HCT116 (cell line): ENCODE measurements at regions not wholly inside any gene's neighbourhood (a gene's known extent, or its start where the extent isn't known, plus 50 kb on each side); places are given as distances from the start of the nearest gene placed in this dataset.

Source experiments
- ATAC-seq: fragments of 200-7000 bp; cut with Tn5 transposase; 2 replicates; pipeline ENCODE4 v1.9.1; 2020; ENCODE audit warnings: mild to moderate bottlenecking, moderate library complexity
- BruUV-seq: library from RNA; stranded (reverse); fragments of 400-500 nt; replicated peaks from 2 replicates; lab custom pipeline; 2021; lab: Mats Ljungman, UMichigan
- CTCF ChIA-PET: fragments of 300-600 bp; sonication (Branson Sonifier 250); formaldehyde crosslinking; loops from one replicate; lab custom pipeline; 2021; ENCODE audit warnings: antibody characterized with exemption; lab: Charles Lee
- POLR2A ChIA-PET: fragments of 300-600, 350-600 bp; sonication (Branson Sonifier 250); formaldehyde crosslinking; loops from one replicate; lab custom pipeline; 2021; ENCODE audit warnings: antibody characterized with exemption; lab: Charles Lee
- RAD21 ChIA-PET, 2 experiments: fragments of 300-600 bp; sonication (Branson Sonifier 250); formaldehyde crosslinking; loops; one replicate each; lab custom pipeline; 2023; ENCODE audit warnings: low total read pairs in 2 of 2; ENCODE audit not compliant: uncharacterized antibody in 2 of 2, unreplicated experiment in 2 of 2, low non-redundant PET in 1 of 2; lab: Charles Lee
- DNase-seq: peaks from one replicate; pipeline ENCODE4 v3.0.0-alpha.2; 2010; ENCODE audit warnings: low read depth, low spot score
- H2AFZ ChIP-seq: fragments of 200-600 bp; shearing (Covaris generic), sonication (generic); 2 replicates; pipeline ENCODE4 v1.6.1; 2017; ENCODE audit warnings: low read depth, mixed run types, mixed read lengths, antibody characterized with exemption, low read length; ENCODE audit not compliant: poor library complexity, severe bottlenecking
- H3K27ac ChIP-seq: 2 replicates; pipeline ENCODE4 v1.5.1; 2012; ENCODE audit warnings: low read depth, low read length
- H3K27me3 ChIP-seq: fragments of 200-600 bp; sonication (generic); 2 replicates; pipeline ENCODE4 v1.6.1; 2016; ENCODE audit warnings: mixed run types, low read length, mixed read lengths; ENCODE audit not compliant: insufficient read depth
- H3K36me3 ChIP-seq, 2 experiments: fragments of 200-500 bp in 1 of 2; fragments of 200-600 bp in 1 of 2; sonication (Bioruptor generic) in 1 of 2; sonication (generic) in 1 of 2; 2 replicates each; pipeline versions ENCODE4 v1.5.1 to v1.6.1; 2014 to 2016; ENCODE audit warnings: low read length in 2 of 2, inconsistent platforms in 1 of 2, mixed read lengths in 1 of 2, mixed run types in 1 of 2; ENCODE audit not compliant: insufficient read depth in 2 of 2, control insufficient read depth in 1 of 2
- H3K4me1 ChIP-seq, 2 experiments: fragments of 200-600 bp in 1 of 2; sonication (generic) in 1 of 2; 2 replicates each; pipeline versions ENCODE4 v1.5.1 to v1.6.1; 2012 to 2017; ENCODE audit warnings: low read length in 2 of 2, inconsistent platforms in 1 of 2, mild to moderate bottlenecking in 1 of 2, mixed read lengths in 1 of 2, mixed run types in 1 of 2, moderate library complexity in 1 of 2; ENCODE audit not compliant: insufficient read depth in 2 of 2, control insufficient read depth in 1 of 2
- H3K4me2 ChIP-seq: fragments of 200-600 bp; sonication (generic); 2 replicates; pipeline ENCODE4 v1.6.1; 2017; ENCODE audit warnings: mixed run types, low read length, mixed read lengths
- H3K4me3 ChIP-seq, 2 experiments: fragments of 200-600 bp in 1 of 2; sonication (generic) in 1 of 2; replicated peaks in 1 of 2; 2 replicates each; pipeline ENCODE4 v1.5.1; 2011 to 2016; ENCODE audit warnings: low read length in 2 of 2, control low read depth in 1 of 2, low read depth in 1 of 2, mild to moderate bottlenecking in 1 of 2, mixed read lengths in 1 of 2, mixed run types in 1 of 2
- H3K79me2 ChIP-seq: fragments of 200-600 bp; sonication (generic); 2 replicates; pipeline ENCODE4 v1.6.1; 2017; ENCODE audit warnings: mild to moderate bottlenecking, mixed run types, low read length, moderate library complexity, mixed read lengths; ENCODE audit not compliant: insufficient read depth
- H3K9ac ChIP-seq: fragments of 200-600 bp; sonication (generic); 2 replicates; pipeline ENCODE4 v1.6.1; 2016; ENCODE audit warnings: low read length, mixed read lengths
- H3K9me2 ChIP-seq: fragments of 200-600 bp; sonication (generic), shearing (Covaris generic); 2 replicates; pipeline ENCODE4 v1.6.1; 2017; ENCODE audit warnings: mixed run types, mild to moderate bottlenecking, moderate library complexity; ENCODE audit not compliant: insufficient read depth
- H3K9me3 ChIP-seq, 2 experiments: fragments of 200-500 bp in 1 of 2; fragments of 200-600 bp in 1 of 2; sonication (Bioruptor generic) in 1 of 2; sonication (generic) in 1 of 2; 2 replicates each; pipeline ENCODE4 v1.6.1; 2014 to 2017; ENCODE audit warnings: low read length in 2 of 2, mixed read lengths in 2 of 2, inconsistent platforms in 1 of 2, low read depth in 1 of 2, mild to moderate bottlenecking in 1 of 2, mixed run types in 1 of 2, moderate library complexity in 1 of 2; ENCODE audit not compliant: control insufficient read depth in 1 of 2, insufficient read depth in 1 of 2
- H4K20me1 ChIP-seq: fragments of 200-600 bp; sonication (generic), shearing (Covaris generic); 2 replicates; pipeline ENCODE4 v1.6.1; 2017; ENCODE audit warnings: mixed run types, mild to moderate bottlenecking, moderate library complexity; ENCODE audit not compliant: insufficient read depth
- ATF3 ChIP-seq: IDR thresholded peaks from 2 replicates; pipeline ENCODE4 v1.6.1; 2012
- CTCF ChIP-seq, 3 experiments: fragments of 200-600 bp in 1 of 3; sonication (generic) in 1 of 3; IDR thresholded peaks in 2 of 3; conservative IDR thresholded peaks in 1 of 3; 2 replicates each; pipeline ENCODE4 v1.5.1; 2012 to 2017; ENCODE audit warnings: low read depth in 2 of 3, low read length in 2 of 3, antibody characterized with exemption in 1 of 3, borderline replicate concordance in 1 of 3, control low read depth in 1 of 3, mild to moderate bottlenecking in 1 of 3, mixed read lengths in 1 of 3, mixed run types in 1 of 3, moderate library complexity in 1 of 3; ENCODE audit not compliant: insufficient read depth in 1 of 3
- EGR1 ChIP-seq: IDR thresholded peaks from 2 replicates; pipeline ENCODE4 v1.6.1; 2012; ENCODE audit warnings: low read depth
- EZH2 ChIP-seq: fragments of 200-600 bp; sonication (generic); IDR thresholded peaks from 2 replicates; pipeline ENCODE4 v1.6.1; 2017; ENCODE audit warnings: antibody characterized with exemption, mixed run types
- FOSL1 ChIP-seq: IDR thresholded peaks from 2 replicates; pipeline ENCODE4 v1.6.1; 2012; ENCODE audit warnings: low read depth
- JUND ChIP-seq: IDR thresholded peaks from 2 replicates; pipeline ENCODE4 v1.6.1; 2012
- POLR2AphosphoS5 ChIP-seq: IDR thresholded peaks from 2 replicates; pipeline ENCODE4 v1.6.1; 2011; ENCODE audit warnings: mild to moderate bottlenecking, low read depth, low read length, moderate library complexity
- SIN3A ChIP-seq: IDR thresholded peaks from 2 replicates; pipeline ENCODE4 v1.6.1; 2012; ENCODE audit warnings: low read depth
- SRF ChIP-seq: IDR thresholded peaks from 2 replicates; pipeline ENCODE4 v1.6.1; 2012; ENCODE audit warnings: low read depth
- TCF7L2 ChIP-seq: IDR thresholded peaks from 2 replicates; pipeline ENCODE4 v1.7.0; 2011; ENCODE audit warnings: borderline replicate concordance, inconsistent platforms; ENCODE audit not compliant: insufficient read depth, insufficient read length; ENCODE audit errors: extremely low read depth
- YY1 ChIP-seq: IDR thresholded peaks from 2 replicates; pipeline ENCODE4 v1.6.1; 2011; ENCODE audit warnings: low read length, low read depth, moderate library complexity, mild to moderate bottlenecking; ENCODE audit not compliant: insufficient replicate concordance; ENCODE audit errors: extremely low read depth
- ZBTB33 ChIP-seq: IDR thresholded peaks from 2 replicates; pipeline ENCODE4 v1.6.1; 2011; ENCODE audit warnings: mild to moderate bottlenecking, low read length, moderate library complexity; ENCODE audit not compliant: insufficient replicate concordance; ENCODE audit errors: extremely low read depth
- ZNF274 ChIP-seq: fragments of 200-500 bp; sonication (Bioruptor generic); IDR thresholded peaks from 2 replicates; pipeline ENCODE4 v1.6.1; 2014; ENCODE audit warnings: mild to moderate bottlenecking, low read depth, low read length, inconsistent platforms
- intact Hi-C: fragments of 100-400 bp; cut with micrococcal nuclease; formaldehyde crosslinking; loops from 2 replicates; pipeline ENCODE4 v1.10.0; 2022

- CTCF ChIA-PET, result no interaction called here
- POLR2A ChIA-PET, result no interaction called here
- DNase-seq (no peak), ATAC-seq (no peak)
- Histone ChIP-seq H3K9ac (no peak overlapping the region), H3K4me1 (no peaks in the 10 kb centered on the region), H3K9me3 (no peaks in the 10 kb centered on the region), H3K4me2 (no peak overlapping the region), H3K9me2 (no peaks in the 10 kb centered on the region), H4K20me1 (no peaks in the 10 kb centered on the region), H3K79me2 (no peaks in the 10 kb centered on the region), H3K27me3 (no peaks in the 10 kb centered on the region; the same call in 1 of the 2 replicates), H2AFZ (no peak overlapping the region), H3K36me3 (no peaks in the 10 kb centered on the region), H3K27ac (no peak overlapping the region), H3K4me3 (no peak overlapping the region)
- RAD21 ChIA-PET, result no interaction called here
- no peak for TF ChIP-seq FOSL1
- no peak for TF ChIP-seq POLR2AphosphoS5
- TF ChIP-seq EGR1, result no peak
- no peak for TF ChIP-seq TCF7L2
- TF ChIP-seq SIN3A, result no peak
- TF ChIP-seq ATF3, result no peak
- TF ChIP-seq JUND, result no peak
- TF ChIP-seq EZH2, result no peak
- no peak for TF ChIP-seq YY1
- intact Hi-C loops, result no loop called here
- no TSS peak for BruUV-seq
Measured at GRCh38 chr10:33732161-33732680, 397.8 kb upstream of the NRP1 start.

GRCh38 chr10:33731322-33731721, 396.9 kb upstream of the NRP1 start:
- no peaks in the 10 kb centered on the region for H4K20me1 ChIP-seq
- ChIA-PET CTCF (no interaction called here), POLR2A (no interaction called here), RAD21 (no interaction called here)
- BruUV-seq, result no TSS peak
- ATAC-seq, result no peak
- intact Hi-C loops, result no loop called here
- H3K9ac ChIP-seq, result no peak overlapping the region
- H3K4me2 ChIP-seq, result no peak overlapping the region
- H3K4me1 ChIP-seq, result no peaks in the 10 kb centered on the region
- no peak overlapping the region for H3K4me3 ChIP-seq
- no peaks in the 10 kb centered on the region; the same call in 1 of the 2 replicates for H3K27me3 ChIP-seq
- no peaks in the 10 kb centered on the region for H3K9me2 ChIP-seq
- no peak for DNase-seq
- no peaks in the 10 kb centered on the region for H3K9me3 ChIP-seq
- no peaks in the 10 kb centered on the region for H3K79me2 ChIP-seq
- H3K27ac ChIP-seq, result no peak overlapping the region
- no peaks in the 10 kb centered on the region for H3K36me3 ChIP-seq
- no peak overlapping the region for H2AFZ ChIP-seq
- no peak for TF ChIP-seq SRF
- no peak for TF ChIP-seq JUND
- no peak for TF ChIP-seq ATF3
- TF ChIP-seq ZBTB33, result no peak
- no peak for TF ChIP-seq CTCF (IDR thresholded peaks at IDR 0.05 in 2 of 3, conservative IDR thresholded peaks at IDR 0.05 in 1 of 3; ENCODE audit: borderline replicate concordance in 1 of 3, insufficient read depth in 1 of 3, low read depth in 2 of 3, low read length in 2 of 3)
- no peak for TF ChIP-seq ZNF274
